B cell (primary cell): ENCODE measurements at regions not wholly inside any gene's neighbourhood (a gene's known extent, or its start where the extent isn't known, plus 50 kb on each side); places are given as distances from the start of the nearest gene placed in this dataset.

Source experiments
- EZH2 ChIP-seq: IDR thresholded peaks from 2 replicates; pipeline ENCODE4 v1.6.1; 2012; ENCODE audit warnings: borderline replicate concordance, low read depth, mild to moderate bottlenecking, moderate library complexity, low read length; ENCODE audit not compliant: insufficient read depth, poor library complexity, severe bottlenecking
- TF ChIP-seq, protein P1 (sequence below): fragments of 200-600 bp; IDR thresholded peaks from one replicate; pipeline ENCODE4 v1.8.0; 2022; ENCODE audit warnings: antibody characterized with exemption, mild to moderate bottlenecking

DNA sequence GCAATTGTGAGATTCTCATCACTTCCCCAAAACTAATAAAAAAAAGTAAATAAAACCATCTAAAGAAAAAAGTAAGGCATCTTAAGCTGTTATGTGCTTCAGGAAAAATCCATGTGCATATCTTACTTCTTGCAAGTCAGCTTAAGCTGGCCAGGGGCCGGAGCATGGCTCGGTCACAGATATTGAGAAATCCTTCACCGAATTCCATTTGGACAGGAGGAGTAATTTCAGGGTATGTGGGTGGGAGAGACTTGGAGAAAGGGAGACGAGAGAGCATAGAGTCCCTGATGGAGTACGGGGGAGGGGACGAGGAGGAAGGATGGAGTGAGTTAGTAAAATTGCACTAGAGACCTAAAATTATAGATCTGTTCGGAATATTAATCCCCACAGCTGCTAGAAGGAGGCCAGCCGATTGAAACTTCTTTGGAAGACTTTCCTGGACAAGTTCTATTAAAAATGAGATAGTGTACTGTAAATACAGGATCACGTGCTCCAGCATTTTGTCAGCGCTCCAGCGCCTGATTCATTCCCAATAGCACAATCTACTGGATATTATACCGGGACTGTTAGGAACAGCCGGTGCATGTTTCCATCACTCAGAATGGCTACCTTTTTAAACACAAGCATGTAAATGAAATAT is 438.5 kb downstream of the ZNF516 start:
- TF ChIP-seq EZH2: no peak
- TF ChIP-seq, protein P1, sequence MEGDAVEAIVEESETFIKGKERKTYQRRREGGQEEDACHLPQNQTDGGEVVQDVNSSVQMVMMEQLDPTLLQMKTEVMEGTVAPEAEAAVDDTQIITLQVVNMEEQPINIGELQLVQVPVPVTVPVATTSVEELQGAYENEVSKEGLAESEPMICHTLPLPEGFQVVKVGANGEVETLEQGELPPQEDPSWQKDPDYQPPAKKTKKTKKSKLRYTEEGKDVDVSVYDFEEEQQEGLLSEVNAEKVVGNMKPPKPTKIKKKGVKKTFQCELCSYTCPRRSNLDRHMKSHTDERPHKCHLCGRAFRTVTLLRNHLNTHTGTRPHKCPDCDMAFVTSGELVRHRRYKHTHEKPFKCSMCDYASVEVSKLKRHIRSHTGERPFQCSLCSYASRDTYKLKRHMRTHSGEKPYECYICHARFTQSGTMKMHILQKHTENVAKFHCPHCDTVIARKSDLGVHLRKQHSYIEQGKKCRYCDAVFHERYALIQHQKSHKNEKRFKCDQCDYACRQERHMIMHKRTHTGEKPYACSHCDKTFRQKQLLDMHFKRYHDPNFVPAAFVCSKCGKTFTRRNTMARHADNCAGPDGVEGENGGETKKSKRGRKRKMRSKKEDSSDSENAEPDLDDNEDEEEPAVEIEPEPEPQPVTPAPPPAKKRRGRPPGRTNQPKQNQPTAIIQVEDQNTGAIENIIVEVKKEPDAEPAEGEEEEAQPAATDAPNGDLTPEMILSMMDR: no peak
